KMS-11 (cell line): ENCODE measurements at regions not wholly inside any gene's neighbourhood (a gene's known extent, or its start where the extent isn't known, plus 50 kb on each side); places are given as distances from the start of the nearest gene placed in this dataset.

Experiments
- H2AFZ ChIP-seq: fragments of 200-600 bp; sonication (generic); 2 replicates; pipeline ENCODE4 v1.6.1; 2016; ENCODE audit warnings: antibody characterized with exemption, mixed run types, low read depth
- H3K27ac ChIP-seq: fragments of 200-600 bp; sonication (generic); 2 replicates; pipeline ENCODE4 v1.6.1; 2016; ENCODE audit warnings: mild to moderate bottlenecking, mixed run types
- H3K27me3 ChIP-seq: fragments of 200-600 bp; sonication (generic); 2 replicates; pipeline ENCODE4 v1.6.1; 2017; ENCODE audit warnings: mild to moderate bottlenecking, low read depth, mixed run types, moderate library complexity; ENCODE audit not compliant: insufficient read depth
- H3K36me3 ChIP-seq: fragments of 200-600 bp; sonication (generic); 2 replicates; pipeline ENCODE4 v1.6.1; 2017; ENCODE audit warnings: mild to moderate bottlenecking, mixed run types; ENCODE audit not compliant: insufficient read depth
- H3K4me1 ChIP-seq: fragments of 200-600 bp; sonication (generic); 2 replicates; pipeline ENCODE4 v1.6.1; 2016; ENCODE audit warnings: mild to moderate bottlenecking, low read depth, mixed run types; ENCODE audit not compliant: poor library complexity, severe bottlenecking
- H3K4me2 ChIP-seq: fragments of 200-600 bp; sonication (generic); 2 replicates; pipeline ENCODE4 v1.7.0; 2016; ENCODE audit warnings: mild to moderate bottlenecking, mixed run types
- H3K4me3 ChIP-seq: fragments of 200-600 bp; sonication (generic); IDR thresholded peaks from 2 replicates; pipeline ENCODE4 v1.6.1; 2017; ENCODE audit warnings: low read depth, low read length, mixed read lengths; ENCODE audit not compliant: insufficient read depth
- H3K79me2 ChIP-seq: fragments of 200-600 bp; sonication (generic); 2 replicates; pipeline ENCODE4 v1.6.1; 2016; ENCODE audit warnings: low read depth, mixed run types; ENCODE audit not compliant: insufficient read depth
- H3K9ac ChIP-seq: fragments of 200-600 bp; sonication (generic); 2 replicates; pipeline ENCODE4 v1.6.1; 2016; ENCODE audit warnings: mild to moderate bottlenecking, mixed run types
- H4K20me1 ChIP-seq: fragments of 200-600 bp; sonication (generic); 2 replicates; pipeline ENCODE4 v1.6.1; 2016; ENCODE audit warnings: mild to moderate bottlenecking, mixed run types; ENCODE audit not compliant: insufficient read depth
- CTCF ChIP-seq: fragments of 200-600 bp; sonication (generic); conservative IDR thresholded peaks from 2 replicates; pipeline ENCODE4 v1.6.1; 2017; ENCODE audit warnings: low read depth, mild to moderate bottlenecking, antibody characterized with exemption, low read length, moderate library complexity, mixed read lengths

- H3K27me3 ChIP-seq, result no peaks in the 10 kb centered on the region
- H3K27ac ChIP-seq, result peak overlapping the region; percentile 49
- H2AFZ ChIP-seq, result peak overlapping the region; percentile 5; the same call in 1 of the 2 replicates
- no peaks in the 10 kb centered on the region for H3K36me3 ChIP-seq
- peak overlapping the region; percentile 67 for H3K4me2 ChIP-seq
- H4K20me1 ChIP-seq, result no peaks in the 10 kb centered on the region
- peak overlapping the region; percentile 76 for H3K4me3 ChIP-seq
- peaks cover 69% of the 10 kb centered on the region for H3K4me1 ChIP-seq
- H3K79me2 ChIP-seq, result no peaks in the 10 kb centered on the region
- TF ChIP-seq CTCF, result no peak
- no peak overlapping the region for H3K9ac ChIP-seq
Measured at GRCh38 chr3:132236701-132237651, 80.2 kb upstream of the ACP3 start.

GRCh38 chr3:132237652-132238032 lies 79.6 kb upstream of the ACP3 start:
- H4K20me1 ChIP-seq, result no peaks in the 10 kb centered on the region
- H3K4me2 ChIP-seq, result peak overlapping the region; percentile 67
- no peaks in the 10 kb centered on the region for H3K36me3 ChIP-seq
- TF ChIP-seq CTCF, result no peak
- no peaks in the 10 kb centered on the region for H3K27me3 ChIP-seq
- peak overlapping the region; percentile 49 for H3K27ac ChIP-seq
- H3K4me3 ChIP-seq, result no peak overlapping the region
- H3K79me2 ChIP-seq, result no peaks in the 10 kb centered on the region
- no peak overlapping the region for H2AFZ ChIP-seq
- no peak overlapping the region for H3K9ac ChIP-seq
- peaks cover 62% of the 10 kb centered on the region for H3K4me1 ChIP-seq

- Histone ChIP-seq H3K27me3 (no peaks in the 10 kb centered on the region), H3K79me2 (no peaks in the 10 kb centered on the region), H4K20me1 (no peaks in the 10 kb centered on the region), H3K4me3 (no peak overlapping the region), H3K4me2 (no peak overlapping the region), H3K9ac (no peak overlapping the region), H2AFZ (no peak overlapping the region), H3K4me1 (peaks cover 43% of the 10 kb centered on the region), H3K27ac (no peak overlapping the region), H3K36me3 (no peaks in the 10 kb centered on the region)
- TF ChIP-seq CTCF, result no peak
Measured at GRCh38 chr3:132239587-132239986, 77.6 kb upstream of the ACP3 start.

GRCh38 chr3:132241776-132242514 lies 75.3 kb upstream of the ACP3 start:
- Histone ChIP-seq H3K27me3 (no peaks in the 10 kb centered on the region), H2AFZ (no peak overlapping the region), H3K27ac (no peak overlapping the region), H3K4me2 (no peak overlapping the region), H3K4me1 (peaks cover 23% of the 10 kb centered on the region), H3K9ac (no peak overlapping the region), H4K20me1 (no peaks in the 10 kb centered on the region; the same call in 1 of the 2 replicates), H3K4me3 (no peak overlapping the region), H3K36me3 (no peaks in the 10 kb centered on the region), H3K79me2 (no peaks in the 10 kb centered on the region)
- no peak for TF ChIP-seq CTCF
